HL-60 (cell line): ENCODE measurements at regions not wholly inside any gene's neighbourhood (a gene's known extent, or its start where the extent isn't known, plus 50 kb on each side); places are given as distances from the start of the nearest gene placed in this dataset.

Experiments
- CTCF ChIP-seq: IDR thresholded peaks from one replicate; pipeline ENCODE4 v1.5.1; 2011; ENCODE audit warnings: low read length, control low read depth, inconsistent platforms; ENCODE audit not compliant: insufficient read depth
- GABPA ChIP-seq: IDR thresholded peaks from 2 replicates; pipeline ENCODE4 v1.6.1; 2012; ENCODE audit warnings: low read depth
- POLR2AphosphoS5 ChIP-seq: IDR thresholded peaks from 2 replicates; pipeline ENCODE4 v1.6.1; 2012; ENCODE audit warnings: low read depth

DNA sequence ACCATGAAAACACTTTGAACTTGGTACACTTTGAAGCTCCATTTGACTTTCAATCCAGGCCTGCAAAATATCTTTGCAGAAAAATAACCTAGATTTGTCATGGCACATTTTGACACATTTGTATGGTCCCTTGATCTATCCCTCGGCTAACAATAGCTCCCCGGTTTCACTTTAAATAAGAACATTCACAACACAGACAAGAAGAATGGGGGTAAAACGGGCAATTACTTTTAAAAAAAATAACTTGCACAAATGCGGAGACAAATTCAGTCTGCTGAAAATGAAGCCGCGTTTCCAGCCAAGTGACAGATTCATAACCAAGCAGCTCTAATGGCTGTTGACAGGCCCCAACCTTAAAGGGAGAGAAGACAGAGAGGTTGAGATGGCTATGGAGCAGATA, 218.2 kb downstream of the NPHP4 start:
- TF ChIP-seq CTCF (no peak), POLR2AphosphoS5 (no peak), GABPA (no peak)
